ENCODE measurements at regions not wholly inside any gene's neighbourhood (a gene's known extent, or its start where the extent isn't known, plus 50 kb on each side); places are given as distances from the start of the nearest gene placed in this dataset.

DNA sequence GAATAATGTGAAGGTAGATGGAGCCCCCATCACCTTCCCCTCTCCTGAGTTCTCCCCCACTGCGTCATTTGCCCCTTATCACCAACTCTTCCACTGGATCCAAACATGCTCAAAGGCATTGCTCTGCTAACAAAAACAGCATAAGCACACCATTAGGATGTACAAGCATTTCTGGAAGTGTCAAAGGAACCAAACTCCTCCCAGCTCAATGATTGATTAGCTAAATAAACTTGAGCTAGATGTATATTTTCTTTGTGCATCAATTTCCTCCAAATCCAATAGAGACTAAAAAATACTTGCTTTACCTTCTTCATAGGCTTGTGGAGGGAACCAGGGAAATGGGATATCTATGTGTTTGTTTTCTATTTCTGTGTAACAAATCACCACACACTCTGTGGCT is 248.4 kb upstream of the JARID2 start:
- Histone ChIP-seq H3K4me1 (ENCODE audit: control insufficient read depth in 1 of 2, insufficient read depth in 2 of 2, low read length in 2 of 2) (peaks cover 0 to 5% of the 10 kb centered on the region in 2 experiments; a peak in 1 of 4 replicates), H4K20me1 (ENCODE audit: insufficient read depth) (no peaks in the 10 kb centered on the region), H3K36me3 (ENCODE audit: control insufficient read depth in 1 of 2, insufficient read depth in 2 of 2, low read length in 2 of 2) (no peaks in the 10 kb centered on the region), H3K9me3 (ENCODE audit: control insufficient read depth in 1 of 2, insufficient read depth in 1 of 2, low read depth in 1 of 2, low read length in 2 of 2) (no peaks in the 10 kb centered on the region), H3K9me2 (ENCODE audit: insufficient read depth) (no peaks in the 10 kb centered on the region), H3K27ac (ENCODE audit: low read depth, low read length) (no peak overlapping the region), H3K9ac (ENCODE audit: low read length) (no peak overlapping the region), H3K79me2 (ENCODE audit: insufficient read depth, low read length) (no peaks in the 10 kb centered on the region), H3K27me3 (ENCODE audit: insufficient read depth, low read length) (no peaks in the 10 kb centered on the region), H2AFZ (ENCODE audit: low read depth, low read length, poor library complexity, severe bottlenecking) (peak overlapping the region; percentile 41), H3K4me3 (replicated peaks in 1 of 2; ENCODE audit: low read depth in 1 of 2, low read length in 2 of 2) (no peak overlapping the region), H3K4me2 (ENCODE audit: low read length) (no peak overlapping the region)
- TF ChIP-seq SRF (IDR thresholded peaks at IDR 0.05; ENCODE audit: low read depth) (no peak), ELF1 (IDR thresholded peaks at IDR 0.05; ENCODE audit: borderline replicate concordance, low read depth) (no peak), POLR2A (IDR thresholded peaks at IDR 0.05; ENCODE audit: borderline replicate concordance, extremely low read depth, insufficient read depth, insufficient read length) (no peak), POLR2AphosphoS5 (IDR thresholded peaks at IDR 0.05; ENCODE audit: low read depth, low read length) (no peak), FOSL1 (IDR thresholded peaks at IDR 0.05; ENCODE audit: low read depth) (no peak), ZFX (IDR thresholded peaks at IDR 0.05) (no peak), ZBTB33 (IDR thresholded peaks at IDR 0.05; ENCODE audit: extremely low read depth, insufficient replicate concordance, low read length) (no peak), EZH2phosphoT487 (IDR thresholded peaks at IDR 0.05; ENCODE audit: borderline replicate concordance) (no peak), SP1 (IDR thresholded peaks at IDR 0.05; ENCODE audit: low read depth) (no peak)
- TF ChIP-seq, protein P1, sequence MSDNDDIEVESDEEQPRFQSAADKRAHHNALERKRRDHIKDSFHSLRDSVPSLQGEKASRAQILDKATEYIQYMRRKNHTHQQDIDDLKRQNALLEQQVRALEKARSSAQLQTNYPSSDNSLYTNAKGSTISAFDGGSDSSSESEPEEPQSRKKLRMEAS (IDR thresholded peaks at IDR 0.05), result no peak
- BruUV-seq (replicated peaks), result no TSS peak
- intact Hi-C loops (cut with micrococcal nuclease), result no loop called here
- RAD21 ChIA-PET (ENCODE audit: low non-redundant PET in 1 of 2, low total read pairs in 2 of 2, uncharacterized antibody in 2 of 2, unreplicated experiment in 2 of 2), result no interaction called here
- CTCF ChIA-PET, result no interaction called here
- no peak for DNase-seq (ENCODE audit: low read depth, low spot score)
- no peak for ATAC-seq
- POLR2A ChIA-PET, result no interaction called here

- BruUV-seq (replicated peaks), result no TSS peak
- H3K79me2 ChIP-seq (ENCODE audit: insufficient read depth, low read length), result no peaks in the 10 kb centered on the region
- H3K9me3 ChIP-seq (ENCODE audit: control insufficient read depth in 1 of 2, insufficient read depth in 1 of 2, low read depth in 1 of 2, low read length in 2 of 2), result no peaks in the 10 kb centered on the region
- intact Hi-C loops (cut with micrococcal nuclease), result no loop called here
- ATAC-seq, result no peak
- ChIA-PET CTCF (no interaction called here), POLR2A (no interaction called here), RAD21 (ENCODE audit: low non-redundant PET in 1 of 2, low total read pairs in 2 of 2, uncharacterized antibody in 2 of 2, unreplicated experiment in 2 of 2) (no interaction called here)
- DNase-seq (ENCODE audit: low read depth, low spot score), result no peak
- no peaks in the 10 kb centered on the region for H3K36me3 ChIP-seq (ENCODE audit: control insufficient read depth in 1 of 2, insufficient read depth in 2 of 2, low read length in 2 of 2)
- no peak overlapping the region for H3K27ac ChIP-seq (ENCODE audit: low read depth, low read length)
- H3K9ac ChIP-seq (ENCODE audit: low read length), result no peak overlapping the region
- H3K9me2 ChIP-seq (ENCODE audit: insufficient read depth), result no peaks in the 10 kb centered on the region
- no peaks in the 10 kb centered on the region for H4K20me1 ChIP-seq (ENCODE audit: insufficient read depth)
- no peak overlapping the region for H2AFZ ChIP-seq (ENCODE audit: low read depth, low read length, poor library complexity, severe bottlenecking)
- peaks cover 0 to 5% of the 10 kb centered on the region in 2 experiments; a peak in 1 of 4 replicates for H3K4me1 ChIP-seq (ENCODE audit: control insufficient read depth in 1 of 2, insufficient read depth in 2 of 2, low read length in 2 of 2)
- no peak overlapping the region for H3K4me3 ChIP-seq (replicated peaks in 1 of 2; ENCODE audit: low read depth in 1 of 2, low read length in 2 of 2)
- H3K4me2 ChIP-seq (ENCODE audit: low read length), result no peak overlapping the region
- H3K27me3 ChIP-seq (ENCODE audit: insufficient read depth, low read length), result no peaks in the 10 kb centered on the region
- TF ChIP-seq CBX3 (IDR thresholded peaks at IDR 0.05; ENCODE audit: low read depth) (no peak), POLR2AphosphoS5 (IDR thresholded peaks at IDR 0.05; ENCODE audit: low read depth, low read length) (no peak), JUND (IDR thresholded peaks at IDR 0.05) (no peak), POLR2A (IDR thresholded peaks at IDR 0.05; ENCODE audit: borderline replicate concordance, extremely low read depth, insufficient read depth, insufficient read length) (no peak), FOSL1 (IDR thresholded peaks at IDR 0.05; ENCODE audit: low read depth) (no peak), ZFX (IDR thresholded peaks at IDR 0.05) (no peak), ZNF274 (IDR thresholded peaks at IDR 0.05; ENCODE audit: low read depth, low read length) (no peak), ZBTB33 (IDR thresholded peaks at IDR 0.05; ENCODE audit: extremely low read depth, insufficient replicate concordance, low read length) (no peak), SP1 (IDR thresholded peaks at IDR 0.05; ENCODE audit: low read depth) (no peak), EZH2phosphoT487 (IDR thresholded peaks at IDR 0.05; ENCODE audit: borderline replicate concordance) (no peak), TCF7L2 (IDR thresholded peaks at IDR 0.05; ENCODE audit: borderline replicate concordance, extremely low read depth, insufficient read depth, insufficient read length) (no peak)
Observed at GRCh38 chr6:14999106-14999505, 246.8 kb upstream of the JARID2 start.

Data from HCT116 (cell line).